SK-N-SH treated with all-trans-retinoic acid at 6 μM for 48 hours (cell line): ENCODE measurements at regions not wholly inside any gene's neighbourhood (a gene's known extent, or its start where the extent isn't known, plus 50 kb on each side); places are given as distances from the start of the nearest gene placed in this dataset.

Experiments used
- ATAC-seq: fragments of 200-7000 bp; cut with Tn5 transposase; 3 replicates; pipeline ENCODE4 v1.9.1; 2020; ENCODE audit warnings: mild to moderate bottlenecking, moderate library complexity
- ARNTL ChIP-seq: fragments of 450-650 bp; formaldehyde crosslinking; IDR thresholded peaks from 2 replicates; pipeline ENCODE4 v1.5.0; 2020; ENCODE audit warnings: low read depth, mild to moderate bottlenecking, moderate library complexity, borderline replicate concordance
- BACH2 ChIP-seq: fragments of 250-450 bp; sonication (Bioruptor Pico); IDR thresholded peaks from 2 replicates; pipeline ENCODE4 v1.9.0; 2021; ENCODE audit warnings: mild to moderate bottlenecking, borderline replicate concordance
- CREB5 ChIP-seq: fragments of 250-450 bp; sonication (Bioruptor Pico); IDR thresholded peaks from 2 replicates; pipeline ENCODE4 v1.5.1; 2020; ENCODE audit warnings: low read depth, mild to moderate bottlenecking, moderate library complexity
- CSDC2 ChIP-seq: fragments of 250-450 bp; sonication (Bioruptor Pico); IDR thresholded peaks from 2 replicates; pipeline ENCODE4 v1.5.0; 2020; ENCODE audit warnings: mild to moderate bottlenecking, moderate library complexity
- ESRRG ChIP-seq: fragments of 250-450 bp; sonication (Bioruptor Pico); IDR thresholded peaks from 2 replicates; pipeline ENCODE4 v1.6.1; 2021; ENCODE audit warnings: mild to moderate bottlenecking
- GLIS3 ChIP-seq: fragments of 250-450 bp; sonication (Bioruptor Pico); IDR thresholded peaks from 2 replicates; pipeline ENCODE4 v1.5.0; 2020; ENCODE audit warnings: mild to moderate bottlenecking, moderate library complexity
- ISL1 ChIP-seq: fragments of 250-450 bp; sonication (Bioruptor Pico); IDR thresholded peaks from 2 replicates; pipeline ENCODE4 v2.1.2; 2022; ENCODE audit warnings: mild to moderate bottlenecking, moderate library complexity
- PATZ1 ChIP-seq: fragments of 250-450 bp; sonication (Bioruptor Pico); IDR thresholded peaks from 2 replicates; pipeline ENCODE4 v1.8.0; 2020; ENCODE audit warnings: mild to moderate bottlenecking, moderate library complexity, borderline replicate concordance
- POU6F1 ChIP-seq: fragments of 250-450 bp; sonication (Bioruptor Pico); IDR thresholded peaks from 2 replicates; pipeline ENCODE4 v1.8.0; 2021; ENCODE audit warnings: low read depth, mild to moderate bottlenecking, moderate library complexity, borderline replicate concordance
- PPARA ChIP-seq: fragments of 250-450 bp; sonication (Bioruptor Pico); IDR thresholded peaks from 2 replicates; pipeline ENCODE4 v1.5.0; 2020; ENCODE audit warnings: mild to moderate bottlenecking, borderline replicate concordance
- SNAI2 ChIP-seq: fragments of 250-450 bp; sonication (Bioruptor Pico); IDR thresholded peaks from 2 replicates; pipeline ENCODE4 v1.5.0; 2020; ENCODE audit warnings: mild to moderate bottlenecking, moderate library complexity
- TCF4 ChIP-seq: fragments of 250-450 bp; sonication (Bioruptor Pico); IDR thresholded peaks from 2 replicates; pipeline ENCODE4 v1.8.0; 2021; ENCODE audit warnings: mild to moderate bottlenecking, moderate library complexity, borderline replicate concordance
- TOX ChIP-seq: fragments of 250-450 bp; sonication (Bioruptor Pico); IDR thresholded peaks from 2 replicates; pipeline ENCODE4 v1.8.0; 2021; ENCODE audit warnings: mild to moderate bottlenecking, moderate library complexity, borderline replicate concordance
- TSHZ2 ChIP-seq: fragments of 250-450 bp; sonication (Bioruptor Pico); IDR thresholded peaks from 2 replicates; pipeline ENCODE4 v1.5.0; 2020; ENCODE audit warnings: mild to moderate bottlenecking, moderate library complexity
- ZC3H10 ChIP-seq: fragments of 250-450 bp; sonication (Bioruptor Pico); IDR thresholded peaks from 2 replicates; pipeline ENCODE4 v1.5.1; 2021; ENCODE audit warnings: mild to moderate bottlenecking, moderate library complexity
- ZFP3 ChIP-seq: fragments of 250-450 bp; sonication (Bioruptor Pico); IDR thresholded peaks from 2 replicates; pipeline ENCODE4 v1.5.0; 2020; ENCODE audit warnings: mild to moderate bottlenecking, moderate library complexity
- ZNF565 ChIP-seq: fragments of 450-650 bp; formaldehyde crosslinking; conservative IDR thresholded peaks from 2 replicates; pipeline ENCODE4 v1.5.0; 2020; ENCODE audit warnings: low read depth, mild to moderate bottlenecking, moderate library complexity
- ZNF70 ChIP-seq: fragments of 450-650 bp; formaldehyde crosslinking; IDR thresholded peaks from 2 replicates; pipeline ENCODE4 v1.5.0; 2020; ENCODE audit warnings: mild to moderate bottlenecking, moderate library complexity
- ZNF8 ChIP-seq: fragments of 450-650 bp; formaldehyde crosslinking; IDR thresholded peaks from 2 replicates; pipeline ENCODE4 v1.5.0; 2020; ENCODE audit warnings: mild to moderate bottlenecking, moderate library complexity
- TF ChIP-seq, protein P1 (sequence below): fragments of 250-450 bp; sonication (Bioruptor Pico); IDR thresholded peaks from 2 replicates; pipeline ENCODE4 v1.5.1; 2021; ENCODE audit warnings: mild to moderate bottlenecking, moderate library complexity

DNA sequence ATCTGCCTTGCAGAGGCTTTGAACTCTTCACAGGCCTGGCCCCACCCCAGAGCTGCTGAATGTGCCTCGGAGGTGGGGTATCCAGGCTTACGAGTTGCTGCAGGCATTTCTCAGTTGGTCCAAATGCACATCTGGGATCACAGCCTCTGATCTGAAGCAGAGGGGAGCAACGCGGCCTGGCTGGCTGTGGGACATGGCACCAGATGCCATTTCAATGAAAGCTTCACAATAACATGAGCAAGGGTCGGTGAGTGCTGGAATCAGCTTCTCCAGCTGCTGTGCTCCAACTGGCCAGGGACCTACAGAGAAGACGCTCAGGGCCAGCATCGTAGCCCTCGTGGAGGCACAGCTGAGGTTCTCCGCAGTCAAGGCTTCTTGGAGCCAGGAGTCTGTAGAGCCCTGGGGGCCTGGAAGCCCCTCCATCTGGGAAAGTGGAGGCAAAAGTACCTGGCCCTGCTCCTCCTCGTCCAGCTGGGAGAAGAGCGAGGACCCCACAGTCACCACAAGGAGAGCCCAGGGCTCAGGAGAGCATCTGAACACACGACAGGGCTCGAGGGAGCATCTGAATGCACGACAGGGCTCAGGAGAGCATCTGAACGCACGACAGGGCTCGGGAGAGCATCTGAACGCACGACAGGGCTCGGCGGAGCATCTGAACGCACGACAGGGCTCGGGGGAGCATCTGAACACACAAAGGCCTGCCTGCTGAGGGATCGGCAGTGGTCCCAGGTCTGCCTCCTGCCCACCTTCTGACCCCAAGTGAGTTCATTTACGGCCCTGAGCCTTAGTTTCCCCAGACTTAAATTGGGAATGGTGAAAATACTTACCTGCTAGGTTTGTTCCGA, 165.2 kb downstream of the DLL1 start:
- TF ChIP-seq ZC3H10 (CRISPR knock-in tag): no peak
- no peak for TF ChIP-seq TSHZ2 (CRISPR knock-in tag)
- TF ChIP-seq ZFP3 (CRISPR knock-in tag): no peak
- no peak for TF ChIP-seq ISL1 (CRISPR knock-in tag)
- TF ChIP-seq CREB5 (CRISPR knock-in tag): no peak
- no peak for TF ChIP-seq ESRRG (CRISPR knock-in tag)
- TF ChIP-seq ZNF8 (CRISPR knock-in tag): no peak
- TF ChIP-seq SNAI2 (CRISPR knock-in tag): no peak
- TF ChIP-seq, all 23 proteins: peak for 0
- no peak for ATAC-seq

DNA sequence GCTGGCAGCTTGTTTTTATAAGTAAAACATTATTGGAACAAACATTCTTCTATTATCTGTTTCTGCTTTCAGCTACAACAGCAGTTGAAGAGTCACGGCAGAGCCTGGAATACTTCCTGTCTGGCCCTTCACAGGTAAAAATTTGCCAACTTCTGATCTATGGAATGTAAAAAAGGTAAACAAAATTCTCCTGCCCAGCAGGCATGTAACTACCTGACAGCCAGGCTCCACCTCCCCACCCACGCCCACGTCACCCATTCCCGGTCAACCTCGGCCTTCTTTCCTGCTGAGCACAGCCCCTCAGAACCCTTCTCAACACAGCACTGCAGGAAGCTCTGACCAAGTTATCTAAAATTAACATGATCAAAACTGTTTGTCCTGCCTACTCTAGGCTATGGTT, 166.0 kb downstream of the DLL1 start:
- ATAC-seq: no peak
- no peak for TF ChIP-seq ZNF70
- TF ChIP-seq TOX (CRISPR knock-in tag): no peak

DNA sequence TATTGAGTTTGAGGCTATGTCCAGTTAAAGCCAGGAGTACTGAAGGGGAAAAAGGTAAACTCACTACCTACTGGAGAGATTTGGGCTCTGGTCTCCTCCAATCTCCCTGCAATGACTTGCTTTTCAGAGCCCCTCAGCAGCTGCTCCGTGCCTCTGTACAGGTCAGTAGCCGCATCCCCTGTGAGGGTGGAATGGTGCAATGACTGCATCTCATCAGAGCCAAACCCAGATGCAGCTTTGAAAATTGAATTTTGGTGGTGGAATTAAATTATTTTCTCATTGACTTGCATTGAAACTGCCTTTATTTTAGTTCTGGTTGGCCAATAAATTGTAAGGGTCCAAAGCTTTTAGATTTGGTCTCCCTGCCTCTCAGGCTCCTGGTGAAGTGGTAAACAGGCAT, 166.7 kb downstream of the DLL1 start:
- no peak for ATAC-seq
- TF ChIP-seq TCF4 (CRISPR knock-in tag): peak; percentile 69; the same call in 1 of the 2 replicates
- no peak for TF ChIP-seq ZNF8 (CRISPR knock-in tag)

DNA sequence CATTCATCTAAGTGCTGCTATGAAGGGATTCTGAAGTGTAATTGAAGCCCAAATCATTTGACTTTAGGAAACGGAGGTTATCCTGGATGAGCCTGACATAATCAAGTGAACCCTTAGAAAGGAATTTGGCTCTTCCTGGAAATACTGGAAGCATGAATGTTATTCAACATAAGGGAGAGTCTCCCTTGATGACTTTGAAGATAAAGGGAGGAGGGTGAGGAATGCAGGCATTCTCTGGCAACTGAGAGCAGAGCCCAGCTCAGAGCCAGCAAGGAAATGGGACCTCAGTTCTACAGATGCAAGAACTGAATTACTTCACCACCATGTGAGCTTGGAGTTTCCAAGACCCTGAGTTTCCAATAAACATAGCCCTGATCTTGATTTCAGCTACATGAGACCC, 168.2 kb downstream of the DLL1 start:
- TF ChIP-seq ZFP3 (CRISPR knock-in tag) (no peak), ESRRG (CRISPR knock-in tag) (no peak), CSDC2 (CRISPR knock-in tag) (no peak), GLIS3 (CRISPR knock-in tag) (no peak), ZNF8 (CRISPR knock-in tag) (no peak), POU6F1 (CRISPR knock-in tag) (no peak), ZNF70 (no peak), TSHZ2 (CRISPR knock-in tag) (no peak), PPARA (CRISPR knock-in tag) (no peak), ARNTL (CRISPR knock-in tag) (no peak), TCF4 (CRISPR knock-in tag) (no peak), CREB5 (CRISPR knock-in tag) (no peak), ZC3H10 (CRISPR knock-in tag) (no peak), ZNF565 (no peak), ISL1 (CRISPR knock-in tag) (no peak), BACH2 (CRISPR knock-in tag) (no peak), PATZ1 (CRISPR knock-in tag) (no peak), SNAI2 (CRISPR knock-in tag) (no peak)
- TF ChIP-seq, protein P1, sequence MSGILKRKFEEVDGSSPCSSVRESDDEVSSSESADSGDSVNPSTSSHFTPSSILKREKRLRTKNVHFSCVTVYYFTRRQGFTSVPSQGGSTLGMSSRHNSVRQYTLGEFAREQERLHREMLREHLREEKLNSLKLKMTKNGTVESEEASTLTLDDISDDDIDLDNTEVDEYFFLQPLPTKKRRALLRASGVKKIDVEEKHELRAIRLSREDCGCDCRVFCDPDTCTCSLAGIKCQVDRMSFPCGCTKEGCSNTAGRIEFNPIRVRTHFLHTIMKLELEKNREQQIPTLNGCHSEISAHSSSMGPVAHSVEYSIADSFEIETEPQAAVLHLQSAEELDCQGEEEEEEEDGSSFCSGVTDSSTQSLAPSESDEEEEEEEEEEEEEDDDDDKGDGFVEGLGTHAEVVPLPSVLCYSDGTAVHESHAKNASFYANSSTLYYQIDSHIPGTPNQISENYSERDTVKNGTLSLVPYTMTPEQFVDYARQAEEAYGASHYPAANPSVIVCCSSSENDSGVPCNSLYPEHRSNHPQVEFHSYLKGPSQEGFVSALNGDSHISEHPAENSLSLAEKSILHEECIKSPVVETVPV: no peak
- no peak for ATAC-seq
